ENCODE measurements at regions not wholly inside any gene's neighbourhood (a gene's known extent, or its start where the extent isn't known, plus 50 kb on each side); places are given as distances from the start of the nearest gene placed in this dataset.

DNA sequence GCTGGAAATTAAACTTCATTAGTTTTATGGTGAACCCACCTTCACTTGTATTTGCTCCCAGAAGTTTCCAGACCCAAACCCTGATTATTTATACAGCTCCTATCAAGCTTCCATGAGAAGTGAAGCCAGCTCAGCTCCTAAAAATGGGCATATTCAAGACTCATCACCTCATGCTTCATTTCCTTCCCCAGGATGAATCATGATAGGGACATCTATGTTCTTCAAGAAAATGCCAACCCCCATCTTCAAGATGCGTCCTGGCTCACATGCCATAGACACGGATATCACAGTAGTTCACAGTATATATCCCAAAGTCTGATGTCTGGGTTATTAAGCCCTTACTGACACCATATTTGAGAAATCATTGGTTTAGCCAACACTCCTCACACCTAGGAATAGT lies 217.6 kb downstream of the NPR3 start:
- no peak for TF ChIP-seq POLR2A (IDR thresholded peaks at IDR 0.05)
- TF ChIP-seq, protein P1, sequence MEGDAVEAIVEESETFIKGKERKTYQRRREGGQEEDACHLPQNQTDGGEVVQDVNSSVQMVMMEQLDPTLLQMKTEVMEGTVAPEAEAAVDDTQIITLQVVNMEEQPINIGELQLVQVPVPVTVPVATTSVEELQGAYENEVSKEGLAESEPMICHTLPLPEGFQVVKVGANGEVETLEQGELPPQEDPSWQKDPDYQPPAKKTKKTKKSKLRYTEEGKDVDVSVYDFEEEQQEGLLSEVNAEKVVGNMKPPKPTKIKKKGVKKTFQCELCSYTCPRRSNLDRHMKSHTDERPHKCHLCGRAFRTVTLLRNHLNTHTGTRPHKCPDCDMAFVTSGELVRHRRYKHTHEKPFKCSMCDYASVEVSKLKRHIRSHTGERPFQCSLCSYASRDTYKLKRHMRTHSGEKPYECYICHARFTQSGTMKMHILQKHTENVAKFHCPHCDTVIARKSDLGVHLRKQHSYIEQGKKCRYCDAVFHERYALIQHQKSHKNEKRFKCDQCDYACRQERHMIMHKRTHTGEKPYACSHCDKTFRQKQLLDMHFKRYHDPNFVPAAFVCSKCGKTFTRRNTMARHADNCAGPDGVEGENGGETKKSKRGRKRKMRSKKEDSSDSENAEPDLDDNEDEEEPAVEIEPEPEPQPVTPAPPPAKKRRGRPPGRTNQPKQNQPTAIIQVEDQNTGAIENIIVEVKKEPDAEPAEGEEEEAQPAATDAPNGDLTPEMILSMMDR (IDR thresholded peaks at IDR 0.05): no peak

All from uterus (tissue), 2 donors.